ENCODE measurements at regions not wholly inside any gene's neighbourhood (a gene's known extent, or its start where the extent isn't known, plus 50 kb on each side); places are given as distances from the start of the nearest gene placed in this dataset.
A peak's percentile ranks its signal among the peaks of the same experiment; 100 is the strongest.

DNA sequence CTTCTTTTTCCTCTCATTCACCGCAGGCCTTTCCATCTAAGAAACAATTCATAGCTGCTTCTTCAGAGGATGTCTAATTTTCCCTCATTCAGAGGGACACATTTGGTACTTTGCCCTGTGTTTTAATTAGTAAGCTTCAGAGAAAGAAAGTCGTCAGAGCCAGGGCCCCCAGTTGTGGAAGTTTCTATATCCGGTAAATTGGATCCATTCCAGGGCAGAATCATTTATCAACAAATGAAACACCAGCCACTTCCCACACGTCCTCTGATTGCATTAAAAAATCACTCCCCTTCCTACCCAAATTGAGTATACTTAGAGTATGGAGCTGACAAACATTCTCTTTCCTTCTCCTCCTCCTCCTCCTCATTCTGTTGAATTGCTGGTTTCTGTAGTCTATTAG, 205.8 kb upstream of the HDAC9 start:
- TF ChIP-seq POLR2A (IDR thresholded peaks at IDR 0.05), result no peak
- TF ChIP-seq, protein P1, sequence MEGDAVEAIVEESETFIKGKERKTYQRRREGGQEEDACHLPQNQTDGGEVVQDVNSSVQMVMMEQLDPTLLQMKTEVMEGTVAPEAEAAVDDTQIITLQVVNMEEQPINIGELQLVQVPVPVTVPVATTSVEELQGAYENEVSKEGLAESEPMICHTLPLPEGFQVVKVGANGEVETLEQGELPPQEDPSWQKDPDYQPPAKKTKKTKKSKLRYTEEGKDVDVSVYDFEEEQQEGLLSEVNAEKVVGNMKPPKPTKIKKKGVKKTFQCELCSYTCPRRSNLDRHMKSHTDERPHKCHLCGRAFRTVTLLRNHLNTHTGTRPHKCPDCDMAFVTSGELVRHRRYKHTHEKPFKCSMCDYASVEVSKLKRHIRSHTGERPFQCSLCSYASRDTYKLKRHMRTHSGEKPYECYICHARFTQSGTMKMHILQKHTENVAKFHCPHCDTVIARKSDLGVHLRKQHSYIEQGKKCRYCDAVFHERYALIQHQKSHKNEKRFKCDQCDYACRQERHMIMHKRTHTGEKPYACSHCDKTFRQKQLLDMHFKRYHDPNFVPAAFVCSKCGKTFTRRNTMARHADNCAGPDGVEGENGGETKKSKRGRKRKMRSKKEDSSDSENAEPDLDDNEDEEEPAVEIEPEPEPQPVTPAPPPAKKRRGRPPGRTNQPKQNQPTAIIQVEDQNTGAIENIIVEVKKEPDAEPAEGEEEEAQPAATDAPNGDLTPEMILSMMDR (IDR thresholded peaks at IDR 0.05), result no peak
- WGBS (ENCODE audit: insufficient coverage, low coverage, low lambda C conversion rate, missing lambda C conversion rate), result 14% methylated on average over 4 of the region's 4 CpGs
- H3K9me3 ChIP-seq, result no peaks in the 10 kb centered on the region
- no peak overlapping the region for H3K4me3 ChIP-seq
- intact Hi-C loops (cut with DNase I), result no loop called here
- H3K27me3 ChIP-seq, result no peaks in the 10 kb centered on the region
- no peak overlapping the region for H3K27ac ChIP-seq
- no peaks in the 10 kb centered on the region for H3K36me3 ChIP-seq
- DNase-seq (no peak), ATAC-seq (peak in 3 of 4 donors; percentile 23 to 53 (median 30))
- no peaks in the 10 kb centered on the region for H3K4me1 ChIP-seq

DNA sequence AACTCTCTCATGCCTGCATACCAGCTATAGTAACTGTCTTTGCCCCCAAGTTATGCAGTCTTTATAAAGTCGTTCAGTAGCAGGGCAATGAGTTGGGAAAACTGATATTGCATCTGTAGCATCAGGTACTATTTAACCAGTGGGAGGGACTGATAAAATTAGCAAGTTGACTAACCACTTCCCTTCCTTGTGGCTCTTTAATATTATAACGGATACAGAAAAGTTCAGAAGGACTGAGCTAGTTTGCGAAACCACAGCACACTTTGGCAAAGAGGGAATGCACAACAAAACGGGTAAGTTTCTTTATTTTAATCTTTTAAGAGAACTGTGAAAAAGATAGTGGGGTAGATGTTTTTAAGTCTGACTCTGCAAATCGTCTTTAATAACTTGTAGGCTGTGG, 205.3 kb upstream of the HDAC9 start:
- Histone ChIP-seq H3K4me3 (no peak overlapping the region), H3K27ac (no peak overlapping the region)

DNA sequence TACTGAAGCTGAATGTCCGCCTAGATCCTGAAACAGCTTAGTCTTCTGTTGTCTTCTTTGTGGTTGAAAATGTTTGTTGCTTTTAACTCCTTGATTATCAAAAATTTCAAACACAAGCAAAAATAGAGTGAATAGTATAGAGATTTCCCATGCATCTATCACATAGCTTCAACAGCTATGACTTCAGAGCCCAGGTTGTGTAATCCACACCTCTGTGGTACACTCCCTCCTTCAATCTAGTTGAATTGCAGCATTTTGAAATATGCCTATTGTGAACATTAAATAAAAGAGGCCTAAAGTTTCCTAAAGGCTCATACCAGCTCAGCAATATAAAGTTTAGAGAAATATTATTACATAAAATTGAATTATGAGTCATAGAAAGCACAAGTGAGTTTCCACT, 204.7 kb upstream of the HDAC9 start:
- no peak for DNase-seq
- intact Hi-C loops (cut with DNase I), result no loop called here
- no peaks in the 10 kb centered on the region for H3K36me3 ChIP-seq
- H3K27me3 ChIP-seq, result no peaks in the 10 kb centered on the region
- TF ChIP-seq POLR2A (IDR thresholded peaks at IDR 0.05), result no peak
- TF ChIP-seq, protein P1 (IDR thresholded peaks at IDR 0.05), result no peak
- WGBS (ENCODE audit: insufficient coverage, low coverage, low lambda C conversion rate, missing lambda C conversion rate), result 33% methylated on average over 1 of the region's 1 CpG
- no peaks in the 10 kb centered on the region for H3K4me1 ChIP-seq
- ATAC-seq, result peak in 1 of 4 donors; percentile 23
- no peaks in the 10 kb centered on the region for H3K9me3 ChIP-seq
- no peak overlapping the region for H3K27ac ChIP-seq
- H3K4me3 ChIP-seq, result no peak overlapping the region

More for the DNA sequence above, 205.3 kb upstream of the HDAC9 start:
- no peaks in the 10 kb centered on the region for H3K9me3 ChIP-seq
- H3K27me3 ChIP-seq, result no peaks in the 10 kb centered on the region
- WGBS (ENCODE audit: insufficient coverage, low coverage, low lambda C conversion rate, missing lambda C conversion rate), result 31% methylated on average over 5 of the region's 5 CpGs
- no peaks in the 10 kb centered on the region for H3K4me1 ChIP-seq
- no peaks in the 10 kb centered on the region for H3K36me3 ChIP-seq
- ATAC-seq, result peak in 3 of 4 donors; percentile 14 to 50 (median 33)
- no peak for TF ChIP-seq POLR2A (IDR thresholded peaks at IDR 0.05)
- TF ChIP-seq, protein P1 (IDR thresholded peaks at IDR 0.05), result no peak
- no peak for DNase-seq
- intact Hi-C loops (cut with DNase I), result no loop called here

DNA sequence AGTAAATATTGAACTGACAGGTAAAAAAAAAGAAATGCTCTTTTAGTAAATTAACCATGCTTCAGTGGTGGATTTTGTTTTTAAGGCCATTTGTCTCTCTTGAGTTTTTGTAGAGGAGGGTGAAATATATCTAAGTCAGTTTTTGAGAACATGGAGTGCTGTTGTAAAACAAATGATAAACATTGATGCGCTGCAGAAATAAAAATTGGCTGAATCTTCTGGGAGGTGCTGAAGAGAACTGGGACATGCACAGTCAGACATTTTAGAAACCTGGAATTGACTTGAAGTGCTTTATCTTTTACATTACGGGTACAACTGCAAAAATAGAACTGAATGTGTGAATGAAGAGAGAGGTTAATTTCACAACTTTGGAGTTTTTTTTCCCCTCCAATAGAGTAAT, 203.0 kb upstream of the HDAC9 start:
- ATAC-seq (no peak), DNase-seq (no peak)
- no peak overlapping the region for H3K4me3 ChIP-seq
- H3K4me1 ChIP-seq, result no peaks in the 10 kb centered on the region
- no peaks in the 10 kb centered on the region for H3K27me3 ChIP-seq
- intact Hi-C loops (cut with DNase I), result no loop called here
- H3K9me3 ChIP-seq, result no peaks in the 10 kb centered on the region
- TF ChIP-seq, protein P1 (IDR thresholded peaks at IDR 0.05), result no peak
- TF ChIP-seq POLR2A (IDR thresholded peaks at IDR 0.05), result no peak
- H3K27ac ChIP-seq, result no peak overlapping the region
- 40% methylated on average over 2 of the region's 2 CpGs for WGBS (ENCODE audit: insufficient coverage, low coverage, low lambda C conversion rate, missing lambda C conversion rate)
- H3K36me3 ChIP-seq, result no peaks in the 10 kb centered on the region

DNA sequence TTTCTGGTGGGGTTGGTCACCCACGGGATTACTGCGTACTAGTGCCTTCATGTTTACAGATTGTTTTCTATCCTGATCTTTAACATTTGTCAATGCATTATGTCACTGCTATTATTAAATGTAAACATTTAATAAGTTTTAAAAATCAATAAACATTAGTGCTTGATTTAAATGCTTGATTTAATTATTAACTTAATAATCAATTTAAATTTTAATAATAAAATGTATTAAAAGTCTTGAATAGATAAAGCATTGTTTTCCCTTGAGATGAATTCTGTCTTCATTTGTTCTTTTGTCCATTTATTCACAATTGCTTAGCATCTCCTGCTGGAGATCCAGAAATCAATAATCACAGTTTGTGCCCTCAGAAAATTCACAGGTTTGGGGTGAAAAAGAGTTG, 201.8 kb upstream of the HDAC9 start:
- no peaks in the 10 kb centered on the region for H3K27me3 ChIP-seq
- ATAC-seq, result no peak
- no peak for TF ChIP-seq POLR2A (IDR thresholded peaks at IDR 0.05)
- TF ChIP-seq, protein P1 (IDR thresholded peaks at IDR 0.05), result no peak
- H3K4me1 ChIP-seq, result no peaks in the 10 kb centered on the region
- no peaks in the 10 kb centered on the region for H3K9me3 ChIP-seq
- WGBS (ENCODE audit: insufficient coverage, low coverage, low lambda C conversion rate, missing lambda C conversion rate), result 62% methylated on average over 2 of the region's 2 CpGs
- H3K36me3 ChIP-seq, result no peaks in the 10 kb centered on the region
- no peak for DNase-seq
- no peak overlapping the region for H3K4me3 ChIP-seq
- intact Hi-C loops (cut with DNase I), result no loop called here
- no peak overlapping the region for H3K27ac ChIP-seq

All from right lobe of liver (tissue), 6 donors.